K562 (cell line): ENCODE measurements at regions not wholly inside any gene's neighbourhood (a gene's known extent, or its start where the extent isn't known, plus 50 kb on each side); places are given as distances from the start of the nearest gene placed in this dataset.

ENCODE experiments used
- ATAC-seq: fragments of 200-7000 bp; cut with Tn5 transposase; 3 replicates; pipeline ENCODE4 v1.9.1; 2020; ENCODE audit warnings: moderate library complexity
- BruUV-seq: library from RNA; stranded (reverse); fragments of 400-500 nt; replicated peaks from 2 replicates; lab custom pipeline; 2021; lab: Mats Ljungman, UMichigan
- CTCF ChIA-PET: fragments of 300-600 bp; formaldehyde crosslinking; extraction: SDS; loops from one replicate; lab custom pipeline; 2021; ENCODE audit warnings: low intra/inter-chr PET ratio; lab: Yijun Ruan, JAX
- POLR2A ChIA-PET: fragments of 300-600, 350-650 bp; sonication (Branson Sonifier 250); formaldehyde crosslinking; extraction: SDS; loops from one replicate; lab custom pipeline; 2021; ENCODE audit warnings: antibody characterized with exemption, inconsistent platforms; lab: Yijun Ruan, JAX
- DNase-seq, 4 experiments: peaks; one replicate each; pipeline versions ENCODE4 v3.0.0 to v3.0.0-alpha.2; 2011 to 2018; ENCODE audit warnings: low spot score in 3 of 4, mixed read lengths in 3 of 4; ENCODE audit errors: extremely low read depth in 1 of 4
- FAIRE-seq: peaks from 2 replicates; lab custom pipeline; 2011; peaks lifted over from hg19 to GRCh38; lab: Jason Lieb, UNC
- H2AFZ ChIP-seq: 2 replicates; pipeline ENCODE4 v1.6.0; 2011; ENCODE audit warnings: low read depth, low read length, control low read depth, inconsistent platforms
- H3K27ac ChIP-seq: fragments of 200-600 bp; 3 replicates; pipeline ENCODE4 v1.8.0; 2011; ENCODE audit warnings: low read depth, mild to moderate bottlenecking, control low read depth, inconsistent platforms, low read length, moderate library complexity, mixed read lengths; ENCODE audit errors: extremely low read depth
- H3K27me3 ChIP-seq, 2 experiments: fragments of 300-600 bp in 1 of 2; 2 replicates in 1 of 2; 3 replicates in 1 of 2; pipeline versions ENCODE4 v1.6.0 to v1.8.0; 2011; ENCODE audit warnings: inconsistent platforms in 2 of 2, low read length in 2 of 2, mild to moderate bottlenecking in 1 of 2, mixed read lengths in 1 of 2, moderate library complexity in 1 of 2; ENCODE audit not compliant: control insufficient read depth in 2 of 2, insufficient read depth in 2 of 2
- H3K36me3 ChIP-seq: fragments of 300-600 bp; 3 replicates; pipeline ENCODE4 v1.8.0; 2011; ENCODE audit warnings: mild to moderate bottlenecking, low read length, inconsistent platforms; ENCODE audit not compliant: control insufficient read depth, insufficient read depth
- H3K4me1 ChIP-seq, 2 experiments: fragments of 200-600 bp in 1 of 2; replicated peaks in 1 of 2; 2 replicates in 1 of 2; 3 replicates in 1 of 2; pipeline versions ENCODE4 v1.5.1 to v1.8.0; 2011; ENCODE audit warnings: inconsistent platforms in 2 of 2, low read length in 2 of 2, mild to moderate bottlenecking in 1 of 2, mixed read lengths in 1 of 2, moderate library complexity in 1 of 2; ENCODE audit not compliant: control insufficient read depth in 2 of 2, insufficient read depth in 2 of 2
- H3K4me2 ChIP-seq: 2 replicates; pipeline ENCODE4 v1.6.1; 2011; ENCODE audit warnings: low read length, control low read depth, inconsistent platforms, mixed read lengths; ENCODE audit not compliant: insufficient read depth
- H3K4me3 ChIP-seq: fragments of 200-600 bp; sonication (generic), shearing (Covaris generic); 2 replicates; pipeline ENCODE4 v1.5.1; 2016; ENCODE audit warnings: control low read depth, inconsistent platforms
- H3K79me2 ChIP-seq: fragments of 200-600 bp; 3 replicates; pipeline ENCODE4 v1.8.0; 2011; ENCODE audit warnings: low read length, inconsistent platforms; ENCODE audit not compliant: control insufficient read depth, insufficient read depth
- H3K9ac ChIP-seq, 2 experiments: 2 replicates each; pipeline versions ENCODE4 v1.6.0 to v1.6.1; 2011; ENCODE audit warnings: low read depth in 2 of 2, low read length in 2 of 2, control low read depth in 1 of 2, inconsistent platforms in 1 of 2, mild to moderate bottlenecking in 1 of 2, mixed read lengths in 1 of 2; ENCODE audit not compliant: insufficient read depth in 1 of 2
- H3K9me1 ChIP-seq: one replicate; pipeline ENCODE4 v1.6.0; 2011; ENCODE audit warnings: inconsistent platforms, mild to moderate bottlenecking, low read length, moderate library complexity; ENCODE audit not compliant: control insufficient read depth, insufficient read depth
- H3K9me3 ChIP-seq: replicated peaks from 2 replicates; pipeline ENCODE4 v1.5.1; 2011; ENCODE audit warnings: low read depth, low read length, inconsistent platforms; ENCODE audit not compliant: control insufficient read depth, insufficient read depth
- H4K20me1 ChIP-seq: replicated peaks from 2 replicates; pipeline ENCODE4 v1.6.1; 2011; ENCODE audit warnings: low read length, inconsistent platforms, mixed read lengths; ENCODE audit not compliant: control insufficient read depth, insufficient read depth
- HDAC3 ChIP-seq: fragments of 450-650 bp; IDR thresholded peaks from 2 replicates; pipeline ENCODE4 v1.6.1; 2018; ENCODE audit warnings: borderline replicate concordance, mild to moderate bottlenecking, moderate library complexity; ENCODE audit not compliant: partially characterized antibody
- HOXB6 ChIP-seq: fragments of 250-450 bp; sonication (Bioruptor Pico); IDR thresholded peaks from 2 replicates; pipeline ENCODE4 v1.5.1; 2022; ENCODE audit warnings: mild to moderate bottlenecking, borderline replicate concordance
- TBP ChIP-seq: optimal IDR thresholded peaks from 2 replicates; pipeline ENCODE3; 2011; ENCODE audit warnings: low read depth, low read length, improper control_type of control experiment
- ZBTB12 ChIP-seq: fragments of 250-450 bp; sonication (Bioruptor Pico); IDR thresholded peaks from 2 replicates; pipeline ENCODE4 v1.4.0; 2020
- ZNF3 ChIP-seq: fragments of 250-450 bp; sonication (Bioruptor Pico); IDR thresholded peaks from 2 replicates; pipeline ENCODE4 v1.5.0; 2021; ENCODE audit warnings: mild to moderate bottlenecking, moderate library complexity
- ZNF395 ChIP-seq: fragments of 200-800 bp; sonication (Bioruptor generic); IDR thresholded peaks from 2 replicates; pipeline ENCODE4 v1.6.1; 2017; ENCODE audit warnings: missing genetic modification characterization, missing compliant biosample characterization
- WGBS: fragments of 100-300 bp; shearing (Covaris generic); methylation state at CpG from one replicate; pipeline ENCODE4 v1.1.6; 2016; ENCODE audit warnings: low coverage, mixed read lengths; ENCODE audit not compliant: insufficient coverage; ENCODE audit errors: missing lambda C conversion rate; 5-methylcytosine and 5-hydroxymethylcytosine counted together
- in situ Hi-C: fragments of 300-500 bp; cut with MboI; formaldehyde crosslinking; loops from 4 replicates; pipeline ENCODE4 v1.15.0; 2018; ENCODE audit warnings: inconsistent platforms, mixed read lengths
- intact Hi-C: fragments of 100-400 bp; cut with micrococcal nuclease; formaldehyde crosslinking; loops from 2 replicates; pipeline ENCODE4 v1.14.2; 2022

- TF ChIP-seq ZBTB12 (CRISPR knock-in tag): no peak
- TF ChIP-seq ZNF3 (CRISPR knock-in tag): no peak
- no peak for TF ChIP-seq ZNF395
- no peak for TF ChIP-seq HDAC3
Observed at GRCh38 chr18:78154853-78155252, 824.8 kb upstream of the SALL3 start (continued).

- CTCF ChIA-PET: no interaction called here
- Histone ChIP-seq H3K27me3 (peaks cover 0 to 16% of the 10 kb centered on the region in 2 experiments; a peak in 1 of 5 replicates), H3K79me2 (no peaks in the 10 kb centered on the region), H3K36me3 (no peaks in the 10 kb centered on the region), H2AFZ (no peak overlapping the region), H3K9me3 (no peaks in the 10 kb centered on the region), H3K9ac (no peak overlapping the region), H3K4me2 (no peak overlapping the region), H3K9me1 (no peaks in the 10 kb centered on the region), H4K20me1 (no peaks in the 10 kb centered on the region), H3K27ac (no peak overlapping the region), H3K4me3 (no peak overlapping the region), H3K4me1 (no peaks in the 10 kb centered on the region)
- no TSS peak for BruUV-seq
- WGBS: 0% methylated on average over 1 of the region's 1 CpG
- FAIRE-seq: no peak
- intact Hi-C loops (no loop called here), in situ Hi-C loops (no loop called here)
- no peak for ATAC-seq
- TF ChIP-seq TBP (peak; percentile 45), HOXB6 (CRISPR knock-in tag) (no peak)
- POLR2A ChIA-PET: no interaction called here
- DNase-seq: no peak
Observed at GRCh38 chr18:78156466-78156865, 823.2 kb upstream of the SALL3 start.
